Duodenal mucosa (tissue), 2 donors: ENCODE measurements at regions not wholly inside any gene's neighbourhood (a gene's known extent, or its start where the extent isn't known, plus 50 kb on each side); places are given as distances from the start of the nearest gene placed in this dataset.

Source experiments
- H3K27ac ChIP-seq: one replicate; pipeline ENCODE4 v1.7.0; 2013; ENCODE audit warnings: low read depth, low read length
- H3K27me3 ChIP-seq, 2 donors: one replicate each; pipeline ENCODE4 v1.7.0; 2013; ENCODE audit warnings: low read length in 2 of 2, control low read depth in 1 of 2; ENCODE audit not compliant: insufficient read depth in 2 of 2, control insufficient read depth in 1 of 2
- H3K36me3 ChIP-seq, 2 donors: one replicate each; pipeline ENCODE4 v1.7.0; 2013; ENCODE audit warnings: low read length in 2 of 2, control low read depth in 1 of 2; ENCODE audit not compliant: insufficient read depth in 2 of 2, control insufficient read depth in 1 of 2
- H3K4me1 ChIP-seq, 2 donors: one replicate each; pipeline ENCODE4 v1.7.0; 2013; ENCODE audit warnings: low read length in 2 of 2, control low read depth in 1 of 2; ENCODE audit not compliant: insufficient read depth in 2 of 2, control insufficient read depth in 1 of 2
- H3K4me3 ChIP-seq, 2 donors: one replicate each; pipeline ENCODE4 v1.7.0; 2013; ENCODE audit warnings: low read length in 2 of 2, low read depth in 1 of 2
- H3K9ac ChIP-seq, 2 donors: one replicate each; pipeline ENCODE4 v1.7.0; 2013; ENCODE audit warnings: low read length in 2 of 2, low read depth in 1 of 2
- H3K9me3 ChIP-seq, 2 donors: one replicate each; pipeline ENCODE4 v1.7.0; 2013; ENCODE audit warnings: low read length in 2 of 2, control low read depth in 1 of 2; ENCODE audit not compliant: control insufficient read depth in 1 of 2

GRCh38 chr14:89720741-89721729, 233.5 kb downstream of the EFCAB11 start:
- Histone ChIP-seq H3K27ac (peak overlapping the region; percentile 46), H3K27me3 (no peaks in the 10 kb centered on the region), H3K9me3 (no peaks in the 10 kb centered on the region), H3K36me3 (no peaks in the 10 kb centered on the region), H3K4me3 (peak overlapping the region in 1 of 2 donors; percentile 4), H3K4me1 (peaks cover 16 to 28% of the 10 kb centered on the region in 2 donors), H3K9ac (no peak overlapping the region)

GRCh38 chr14:89720076-89720687, 234.3 kb downstream of the EFCAB11 start:
- no peaks in the 10 kb centered on the region for H3K27me3 ChIP-seq
- peak overlapping the region in 1 of 2 donors; percentile 4 for H3K4me3 ChIP-seq
- no peaks in the 10 kb centered on the region for H3K36me3 ChIP-seq
- no peak overlapping the region for H3K9ac ChIP-seq
- H3K27ac ChIP-seq: peak overlapping the region; percentile 46
- peaks cover 16 to 28% of the 10 kb centered on the region in 2 donors for H3K4me1 ChIP-seq
- H3K9me3 ChIP-seq: no peaks in the 10 kb centered on the region

GRCh38 chr14:89719366-89720075, 235.0 kb downstream of the EFCAB11 start:
- no peak overlapping the region for H3K27ac ChIP-seq
- H3K9me3 ChIP-seq: no peaks in the 10 kb centered on the region
- H3K27me3 ChIP-seq: no peaks in the 10 kb centered on the region
- H3K9ac ChIP-seq: no peak overlapping the region
- H3K4me1 ChIP-seq: peaks cover 16 to 28% of the 10 kb centered on the region in 2 donors
- H3K36me3 ChIP-seq: no peaks in the 10 kb centered on the region
- no peak overlapping the region for H3K4me3 ChIP-seq

DNA sequence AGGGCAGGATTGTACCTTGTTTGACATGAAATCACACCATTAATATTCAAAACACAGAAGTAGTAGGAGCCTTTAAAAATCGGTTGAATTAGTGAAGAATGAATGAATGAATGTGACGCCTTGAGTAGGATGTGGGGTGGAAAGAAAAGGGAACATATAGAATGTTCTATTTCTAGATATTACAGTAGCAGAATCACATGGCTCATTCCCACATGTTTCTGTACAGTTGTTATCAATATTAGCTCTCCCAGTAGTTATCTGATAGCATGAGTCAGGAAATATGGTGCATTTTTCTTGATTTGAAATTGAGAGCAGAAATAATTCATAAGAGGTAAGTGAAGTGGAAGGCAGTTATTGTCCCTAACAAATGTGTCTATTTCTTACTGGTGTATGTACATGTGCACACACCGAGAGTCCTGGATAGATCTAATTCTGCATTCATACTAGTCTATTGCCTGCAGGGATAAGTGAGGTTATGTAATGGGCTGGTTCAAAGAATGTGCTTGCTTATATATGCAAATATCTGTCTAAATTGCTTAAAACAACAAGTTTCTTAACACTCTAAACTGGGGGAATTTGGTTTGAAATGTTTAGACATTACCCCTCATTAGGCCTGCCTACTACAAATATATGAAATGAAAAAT, 245.4 kb downstream of the EFCAB11 start:
- Histone ChIP-seq H3K4me3 (no peak overlapping the region), H3K36me3 (no peaks in the 10 kb centered on the region)

GRCh38 chr14:89707086-89707485, 247.4 kb downstream of the EFCAB11 start:
- Histone ChIP-seq H3K4me3 (no peak overlapping the region), H3K27me3 (no peaks in the 10 kb centered on the region), H3K27ac (no peak overlapping the region), H3K9ac (no peak overlapping the region), H3K4me1 (peaks cover 3 to 9% of the 10 kb centered on the region in 2 donors), H3K9me3 (no peaks in the 10 kb centered on the region), H3K36me3 (no peaks in the 10 kb centered on the region)

More for the DNA sequence above, 245.4 kb downstream of the EFCAB11 start:
- Histone ChIP-seq H3K9me3 (peaks cover 0 to 2% of the 10 kb centered on the region in 2 donors), H3K9ac (no peak overlapping the region), H3K27ac (no peak overlapping the region), H3K27me3 (no peaks in the 10 kb centered on the region), H3K4me1 (no peaks in the 10 kb centered on the region)

GRCh38 chr14:89702876-89703200, 251.7 kb downstream of the EFCAB11 start:
- no peak overlapping the region for H3K9ac ChIP-seq
- no peak overlapping the region for H3K4me3 ChIP-seq
- H3K27ac ChIP-seq: no peak overlapping the region
- no peaks in the 10 kb centered on the region for H3K9me3 ChIP-seq
- H3K27me3 ChIP-seq: no peaks in the 10 kb centered on the region
- H3K36me3 ChIP-seq: no peaks in the 10 kb centered on the region
- H3K4me1 ChIP-seq: peaks cover 22 to 39% of the 10 kb centered on the region in 2 donors

DNA sequence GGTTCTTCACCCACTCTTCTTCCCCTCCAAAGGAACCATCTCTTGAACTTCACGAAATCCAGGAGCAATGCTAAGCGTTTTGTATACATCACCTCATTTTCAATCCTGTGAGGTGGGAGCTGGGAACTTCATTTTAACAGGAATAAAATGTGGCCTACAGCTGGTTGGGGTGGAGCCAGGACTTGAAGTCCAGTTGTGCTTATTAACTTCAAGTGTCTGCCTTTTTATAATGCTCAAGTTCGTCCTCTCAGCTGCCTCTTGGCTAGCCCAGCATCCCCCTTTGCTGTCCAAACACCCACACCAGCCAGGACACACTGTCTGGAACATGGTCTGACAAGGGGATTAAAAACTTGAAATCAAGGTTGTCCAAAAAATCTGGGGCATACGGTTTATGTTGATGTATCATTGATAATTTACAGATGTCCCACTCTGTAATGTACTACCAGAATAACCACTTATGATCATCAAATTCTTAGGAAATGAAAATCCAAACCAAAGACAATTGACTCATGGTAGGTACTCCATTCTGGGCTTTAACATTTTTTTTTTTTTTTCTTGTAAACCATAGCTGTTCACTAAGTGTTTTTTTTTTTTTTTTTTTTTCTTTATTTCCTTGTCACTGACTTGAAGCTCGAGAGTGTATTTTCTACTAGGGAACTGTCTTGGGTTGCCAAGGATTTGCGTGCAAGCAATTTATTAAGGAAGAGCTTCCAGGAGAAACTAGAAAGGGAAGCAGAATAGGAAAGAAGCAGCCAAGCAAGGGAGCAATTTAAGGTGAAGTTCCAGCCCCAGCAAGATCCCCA, 252.3 kb downstream of the EFCAB11 start:
- Histone ChIP-seq H3K36me3 (no peaks in the 10 kb centered on the region), H3K4me3 (peak overlapping the region; percentile 66 to 70), H3K9ac (peak overlapping the region; percentile 22 to 40), H3K9me3 (no peaks in the 10 kb centered on the region), H3K4me1 (peaks cover 22 to 39% of the 10 kb centered on the region in 2 donors), H3K27ac (no peak overlapping the region), H3K27me3 (no peaks in the 10 kb centered on the region)

GRCh38 chr14:89701211-89702043, 253.1 kb downstream of the EFCAB11 start:
- Histone ChIP-seq H3K27me3 (no peaks in the 10 kb centered on the region), H3K9me3 (no peaks in the 10 kb centered on the region), H3K9ac (peak overlapping the region; percentile 40 to 52), H3K27ac (no peak overlapping the region), H3K36me3 (no peaks in the 10 kb centered on the region), H3K4me3 (peak overlapping the region; percentile 68 to 74), H3K4me1 (peaks cover 22 to 39% of the 10 kb centered on the region in 2 donors)
